ENCODE measurements at regions not wholly inside any gene's neighbourhood (a gene's known extent, or its start where the extent isn't known, plus 50 kb on each side); places are given as distances from the start of the nearest gene placed in this dataset.

DNA sequence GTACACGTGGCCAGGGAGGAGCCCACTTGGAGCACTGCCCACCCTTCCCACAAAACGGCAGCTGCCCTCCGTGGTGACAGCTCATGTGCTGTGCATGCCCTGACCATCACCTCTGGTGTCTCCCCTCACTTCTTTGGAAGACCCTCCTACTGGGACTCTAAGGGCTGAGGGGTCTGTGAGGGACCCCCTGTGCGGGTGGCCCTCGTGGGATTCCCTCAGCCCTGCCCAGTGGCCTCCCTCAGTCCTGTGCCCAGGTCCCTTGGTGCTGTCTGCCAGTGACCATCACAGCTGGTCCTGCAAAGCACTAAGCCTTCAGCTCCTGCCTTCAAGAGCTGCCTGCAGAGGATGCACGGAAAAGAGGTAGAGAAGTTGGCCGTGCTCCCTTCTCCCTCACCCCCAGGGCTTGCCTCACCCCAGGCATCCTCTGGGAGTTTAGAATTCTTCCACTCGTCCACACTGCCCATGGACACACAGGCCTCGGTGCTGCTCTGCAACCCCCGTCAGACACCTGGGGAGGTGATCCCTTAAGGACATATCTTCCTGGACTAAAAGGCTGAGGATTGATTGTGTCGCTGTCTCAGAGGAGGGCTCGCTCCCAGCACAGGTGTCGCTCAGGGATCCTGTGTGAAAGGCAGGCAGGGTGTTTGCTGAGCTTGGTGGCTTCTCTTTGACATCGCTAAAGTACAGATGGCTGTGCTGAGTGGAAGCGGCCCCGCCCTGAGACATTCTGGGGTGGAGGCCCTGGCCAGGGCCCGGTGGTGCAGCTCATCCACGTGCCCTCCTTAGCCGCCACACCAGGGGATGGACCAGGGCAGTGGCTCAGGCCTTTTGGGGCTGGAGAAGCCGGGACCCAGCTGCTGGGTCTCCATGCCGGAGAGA, 119.5 kb upstream of the FRMD1 start:
- no peak for DNase-seq (ENCODE audit: low read depth)
- H3K4me3 ChIP-seq (replicated peaks; ENCODE audit: low read depth, low read length): no peak overlapping the region
- TF ChIP-seq, protein P1, sequence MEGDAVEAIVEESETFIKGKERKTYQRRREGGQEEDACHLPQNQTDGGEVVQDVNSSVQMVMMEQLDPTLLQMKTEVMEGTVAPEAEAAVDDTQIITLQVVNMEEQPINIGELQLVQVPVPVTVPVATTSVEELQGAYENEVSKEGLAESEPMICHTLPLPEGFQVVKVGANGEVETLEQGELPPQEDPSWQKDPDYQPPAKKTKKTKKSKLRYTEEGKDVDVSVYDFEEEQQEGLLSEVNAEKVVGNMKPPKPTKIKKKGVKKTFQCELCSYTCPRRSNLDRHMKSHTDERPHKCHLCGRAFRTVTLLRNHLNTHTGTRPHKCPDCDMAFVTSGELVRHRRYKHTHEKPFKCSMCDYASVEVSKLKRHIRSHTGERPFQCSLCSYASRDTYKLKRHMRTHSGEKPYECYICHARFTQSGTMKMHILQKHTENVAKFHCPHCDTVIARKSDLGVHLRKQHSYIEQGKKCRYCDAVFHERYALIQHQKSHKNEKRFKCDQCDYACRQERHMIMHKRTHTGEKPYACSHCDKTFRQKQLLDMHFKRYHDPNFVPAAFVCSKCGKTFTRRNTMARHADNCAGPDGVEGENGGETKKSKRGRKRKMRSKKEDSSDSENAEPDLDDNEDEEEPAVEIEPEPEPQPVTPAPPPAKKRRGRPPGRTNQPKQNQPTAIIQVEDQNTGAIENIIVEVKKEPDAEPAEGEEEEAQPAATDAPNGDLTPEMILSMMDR (IDR thresholded peaks at IDR 0.05; ENCODE audit: low read length, missing control alignments): no peak

DNA sequence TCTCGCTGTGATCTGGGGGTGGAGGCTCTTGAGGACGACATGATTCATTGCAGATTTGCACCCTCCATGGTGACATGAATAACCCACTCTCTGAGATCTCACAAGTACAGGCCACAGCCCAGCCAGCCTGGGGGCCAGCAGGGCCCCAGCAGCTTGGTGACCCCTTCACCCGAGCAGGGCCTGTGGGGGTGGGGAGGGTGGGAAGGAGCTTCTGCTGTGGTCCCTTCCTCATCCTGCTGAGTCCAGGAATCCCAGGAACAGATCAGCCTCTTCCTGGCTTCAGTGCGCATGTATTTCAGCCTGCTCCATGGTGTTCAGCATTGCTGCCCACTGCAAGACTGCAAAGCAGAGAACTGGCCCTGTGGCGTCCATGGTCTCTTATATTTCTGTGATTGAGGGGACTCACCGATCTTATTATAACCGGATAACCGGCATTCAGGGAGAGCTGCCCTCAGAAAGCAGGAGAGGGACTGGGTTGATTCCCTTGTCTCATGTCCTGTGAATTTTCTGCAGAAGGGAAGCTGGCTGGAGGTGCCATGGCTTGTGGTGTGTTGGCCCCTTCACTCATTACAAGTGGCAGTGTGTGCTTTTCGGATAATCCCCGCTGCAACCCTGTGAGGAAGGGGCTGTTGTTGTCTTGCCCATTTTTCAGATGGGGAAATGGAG, 118.8 kb upstream of the FRMD1 start:
- no peak for DNase-seq (ENCODE audit: low read depth)
- TF ChIP-seq, protein P1 (IDR thresholded peaks at IDR 0.05; ENCODE audit: low read length, missing control alignments): no peak
- no peak overlapping the region for H3K4me3 ChIP-seq (replicated peaks; ENCODE audit: low read depth, low read length)

DNA sequence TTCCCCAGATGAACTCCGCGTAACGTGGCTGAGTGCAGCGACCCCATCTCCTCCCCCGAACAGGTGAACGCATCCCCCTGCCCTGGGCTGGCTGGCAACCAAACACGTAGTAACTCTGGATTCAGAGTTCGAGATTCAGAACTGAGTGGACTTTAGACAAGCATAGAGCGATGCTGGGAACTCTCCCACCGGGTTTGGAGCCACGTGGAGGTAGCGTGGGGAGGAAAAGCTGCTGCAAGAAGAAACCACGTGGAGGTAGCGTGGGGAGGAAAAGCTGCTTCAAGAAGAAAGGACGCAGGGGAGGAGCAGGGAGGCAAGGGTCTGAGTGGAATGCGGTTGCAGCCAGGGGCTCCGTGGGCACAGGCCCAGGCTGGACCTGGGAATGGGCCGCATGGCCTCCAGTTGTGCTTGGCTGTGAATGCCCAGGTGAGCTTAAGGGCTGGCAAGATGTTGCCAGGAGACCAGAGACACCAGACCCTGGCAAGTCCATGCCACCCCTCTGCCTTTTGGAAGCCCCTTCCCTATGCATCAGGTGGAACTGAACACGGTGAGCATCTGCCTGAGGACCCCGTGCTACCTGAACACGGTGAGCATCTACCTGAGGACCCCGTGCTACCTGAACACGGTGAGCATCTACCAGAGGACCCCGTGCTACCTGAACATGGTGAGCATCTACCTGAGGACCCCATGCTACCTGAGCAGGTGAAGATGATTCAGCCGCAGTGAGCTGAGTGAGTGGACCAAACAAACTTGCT, 118.0 kb upstream of the FRMD1 start:
- no peak for DNase-seq (ENCODE audit: low read depth)
- H3K4me3 ChIP-seq (replicated peaks; ENCODE audit: low read depth, low read length): no peak overlapping the region
- TF ChIP-seq, protein P1 (IDR thresholded peaks at IDR 0.05; ENCODE audit: low read length, missing control alignments): no peak

DNA sequence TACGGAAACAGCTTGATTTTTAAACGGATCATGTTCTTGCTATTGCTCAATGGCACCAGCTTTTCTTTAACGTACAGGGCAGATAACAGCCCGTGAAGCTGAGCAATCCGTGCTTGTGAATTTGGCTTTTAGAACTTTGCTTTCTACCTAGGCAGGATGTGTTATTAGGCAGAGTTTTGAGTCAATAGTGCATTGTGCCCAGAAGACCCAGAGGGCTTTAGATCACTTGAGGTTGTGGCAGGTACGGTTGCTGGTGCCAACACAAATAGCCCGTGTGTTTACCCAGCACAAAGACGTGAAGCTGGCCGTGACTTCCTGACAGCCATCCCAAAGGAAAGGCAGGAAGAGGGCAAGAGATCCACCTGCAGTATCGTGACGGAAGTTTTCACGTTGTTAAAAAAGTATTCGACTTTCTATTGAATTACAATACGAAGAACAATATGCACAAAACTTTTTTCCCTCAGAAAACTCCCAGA, 117.4 kb upstream of the FRMD1 start:
- TF ChIP-seq, protein P1 (IDR thresholded peaks at IDR 0.05; ENCODE audit: low read length, missing control alignments): no peak
- H3K4me3 ChIP-seq (replicated peaks; ENCODE audit: low read depth, low read length): no peak overlapping the region
- no peak for DNase-seq (ENCODE audit: low read depth)

DNA sequence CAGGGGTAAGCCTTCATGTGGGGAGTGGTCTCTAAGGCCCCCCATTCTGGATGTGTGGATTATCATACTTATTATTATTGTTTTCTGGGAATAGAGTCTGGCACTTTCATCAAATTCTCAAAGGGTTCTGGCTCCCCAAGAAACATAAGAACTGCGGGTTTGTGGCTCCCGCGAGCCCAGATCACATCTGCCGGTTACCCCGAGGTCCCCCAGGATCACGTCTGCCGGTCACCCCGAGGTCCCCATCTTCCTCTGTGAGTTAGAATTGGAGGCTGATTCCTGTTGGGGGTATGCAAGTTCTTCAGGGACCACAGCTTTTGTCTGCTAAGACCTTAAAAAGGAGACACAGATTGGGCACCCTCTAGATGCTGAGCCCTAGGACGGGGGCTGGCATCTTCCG, 116.7 kb upstream of the FRMD1 start:
- TF ChIP-seq, protein P1 (IDR thresholded peaks at IDR 0.05; ENCODE audit: low read length, missing control alignments): no peak
- H3K4me3 ChIP-seq (replicated peaks; ENCODE audit: low read depth, low read length): no peak overlapping the region
- DNase-seq (ENCODE audit: low read depth): no peak

DNA sequence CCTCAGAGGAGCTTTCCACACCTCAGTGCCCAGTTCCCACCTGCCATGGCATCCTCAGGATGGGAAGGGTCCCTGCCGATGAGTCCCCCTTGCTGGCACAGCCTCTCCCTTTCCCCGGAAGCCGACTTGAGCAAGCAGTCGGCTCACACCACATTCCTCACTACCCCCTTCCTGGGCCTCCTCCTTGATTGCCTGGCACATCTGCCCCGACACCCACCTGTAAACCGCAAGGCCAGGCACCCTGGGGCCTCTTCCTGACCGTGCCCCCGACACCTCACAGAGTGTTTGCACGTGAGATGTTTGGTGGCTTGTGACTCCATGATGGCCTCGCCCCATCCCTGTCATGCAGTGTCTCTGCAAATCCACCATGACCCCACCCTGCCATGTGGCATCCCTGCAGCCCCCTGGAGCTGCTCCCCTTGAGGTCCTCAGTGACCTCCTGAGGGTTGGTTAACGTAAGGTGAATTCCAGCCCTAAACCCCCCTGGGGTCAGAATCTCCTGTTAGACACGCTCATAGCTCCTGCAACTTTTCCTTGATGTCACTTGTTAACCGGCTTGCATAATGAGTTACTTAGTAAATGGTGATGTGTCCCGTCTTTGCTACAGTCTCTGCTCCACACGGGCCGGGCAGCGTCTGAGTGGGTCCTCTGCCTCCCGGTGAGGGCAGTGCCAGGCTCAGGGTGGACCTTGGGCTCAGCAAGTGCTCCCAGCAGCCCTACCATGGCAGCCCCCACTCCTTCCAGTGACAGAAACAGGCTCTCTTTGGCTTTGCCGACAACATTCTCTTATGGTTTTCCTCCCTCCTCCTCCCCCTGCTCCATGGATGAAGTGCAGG, 115.9 kb upstream of the FRMD1 start:
- no peak for DNase-seq (ENCODE audit: low read depth)
- TF ChIP-seq, protein P1 (IDR thresholded peaks at IDR 0.05; ENCODE audit: low read length, missing control alignments): no peak
- no peak overlapping the region for H3K4me3 ChIP-seq (replicated peaks; ENCODE audit: low read depth, low read length)
